Spinal cord (tissue), 9 donors: ENCODE measurements at regions not wholly inside any gene's neighbourhood (a gene's known extent, or its start where the extent isn't known, plus 50 kb on each side); places are given as distances from the start of the nearest gene placed in this dataset.

Experiments
- DNase-seq, 6 donors: peaks; one replicate each; pipeline versions ENCODE4 v3.0.0 to v3.0.0-alpha.2; 2013 to 2015; ENCODE audit warnings: low spot score in 6 of 6, low read depth in 4 of 6
- H3K27ac ChIP-seq: one replicate; pipeline ENCODE4 v1.5.1; 2013; ENCODE audit warnings: low read depth, low read length, control low read depth
- H3K27me3 ChIP-seq: one replicate; pipeline ENCODE4 v1.6.1; 2013; ENCODE audit warnings: low read length; ENCODE audit not compliant: control insufficient read depth, insufficient read depth
- H3K36me3 ChIP-seq: one replicate; pipeline ENCODE4 v1.6.1; 2013; ENCODE audit warnings: low read length; ENCODE audit not compliant: control insufficient read depth, insufficient read depth
- H3K4me1 ChIP-seq: one replicate; pipeline ENCODE4 v1.6.1; 2013; ENCODE audit warnings: low read length; ENCODE audit not compliant: control insufficient read depth, insufficient read depth
- H3K4me3 ChIP-seq: one replicate; pipeline ENCODE4 v1.5.1; 2013; ENCODE audit warnings: low read depth, low read length, control low read depth
- H3K9me3 ChIP-seq: one replicate; pipeline ENCODE4 v1.6.1; 2013; ENCODE audit warnings: low read length; ENCODE audit not compliant: control insufficient read depth, insufficient read depth
- WGBS: methylation state at CpG from one replicate; pipeline ENCODE4 v1.1.5; 2013; ENCODE audit warnings: missing lambda C conversion rate; ENCODE audit not compliant: insufficient coverage; 5-methylcytosine and 5-hydroxymethylcytosine counted together
- donor health status: healthy.

- no peaks in the 10 kb centered on the region for H3K27me3 ChIP-seq
- H3K4me3 ChIP-seq = no peak overlapping the region
- WGBS = no CpG with 5 or more reads among the region's 2 CpGs
- no peak overlapping the region for H3K27ac ChIP-seq
- H3K9me3 ChIP-seq = no peaks in the 10 kb centered on the region
- no peaks in the 10 kb centered on the region for H3K4me1 ChIP-seq
- no peak for DNase-seq
- no peaks in the 10 kb centered on the region for H3K36me3 ChIP-seq
Measured at GRCh38 chr4:23213198-23213597, 520.5 kb downstream of the GBA3 start.

GRCh38 chr4:23212558-23212957 is 519.8 kb downstream of the GBA3 start:
- DNase-seq = no peak
- Histone ChIP-seq H3K4me3 (no peak overlapping the region), H3K27me3 (no peaks in the 10 kb centered on the region), H3K4me1 (no peaks in the 10 kb centered on the region), H3K27ac (no peak overlapping the region), H3K9me3 (no peaks in the 10 kb centered on the region), H3K36me3 (no peaks in the 10 kb centered on the region)
- 52% methylated on average over 2 of the region's 4 CpGs for WGBS

GRCh38 chr4:23207059-23207458 is 514.3 kb downstream of the GBA3 start:
- Histone ChIP-seq H3K36me3 (no peaks in the 10 kb centered on the region), H3K4me1 (no peaks in the 10 kb centered on the region), H3K9me3 (peaks cover 11% of the 10 kb centered on the region), H3K27ac (no peak overlapping the region), H3K4me3 (no peak overlapping the region), H3K27me3 (no peaks in the 10 kb centered on the region)
- no peak for DNase-seq
- WGBS = no CpG with 5 or more reads among the region's 1 CpG

- 100% methylated on average over 7 of the region's 8 CpGs for WGBS
- Histone ChIP-seq H3K9me3 (peaks cover 11% of the 10 kb centered on the region), H3K4me3 (no peak overlapping the region), H3K27ac (no peak overlapping the region), H3K36me3 (no peaks in the 10 kb centered on the region), H3K4me1 (no peaks in the 10 kb centered on the region), H3K27me3 (no peaks in the 10 kb centered on the region)
- DNase-seq = no peak
Measured at GRCh38 chr4:23202712-23203247, 510.0 kb downstream of the GBA3 start.

GRCh38 chr4:23194751-23195150 is 502.0 kb downstream of the GBA3 start:
- H3K36me3 ChIP-seq = no peaks in the 10 kb centered on the region
- H3K27ac ChIP-seq = no peak overlapping the region
- no peaks in the 10 kb centered on the region for H3K9me3 ChIP-seq
- no peaks in the 10 kb centered on the region for H3K27me3 ChIP-seq
- no peak overlapping the region for H3K4me3 ChIP-seq
- no peaks in the 10 kb centered on the region for H3K4me1 ChIP-seq
- no peak for DNase-seq

GRCh38 chr4:23174179-23174578 is 481.4 kb downstream of the GBA3 start:
- H3K36me3 ChIP-seq = no peaks in the 10 kb centered on the region
- no peaks in the 10 kb centered on the region for H3K27me3 ChIP-seq
- WGBS = no CpG with 5 or more reads among the region's 2 CpGs
- H3K4me1 ChIP-seq = no peaks in the 10 kb centered on the region
- no peak overlapping the region for H3K27ac ChIP-seq
- no peak for DNase-seq
- H3K4me3 ChIP-seq = no peak overlapping the region
- H3K9me3 ChIP-seq = no peaks in the 10 kb centered on the region

GRCh38 chr4:23171976-23172375 is 479.2 kb downstream of the GBA3 start:
- Histone ChIP-seq H3K9me3 (no peaks in the 10 kb centered on the region), H3K27me3 (no peaks in the 10 kb centered on the region), H3K36me3 (no peaks in the 10 kb centered on the region), H3K4me3 (no peak overlapping the region), H3K4me1 (no peaks in the 10 kb centered on the region), H3K27ac (no peak overlapping the region)
- DNase-seq = no peak
- WGBS = 100% methylated on average over 1 of the region's 2 CpGs

GRCh38 chr4:23169608-23170311 is 477.0 kb downstream of the GBA3 start:
- Histone ChIP-seq H3K4me3 (no peak overlapping the region), H3K27ac (no peak overlapping the region), H3K36me3 (no peaks in the 10 kb centered on the region), H3K4me1 (no peaks in the 10 kb centered on the region), H3K9me3 (no peaks in the 10 kb centered on the region), H3K27me3 (no peaks in the 10 kb centered on the region)
- WGBS = 15% methylated on average over 3 of the region's 6 CpGs
- DNase-seq = peak in 1 of 6 donors; percentile 70

GRCh38 chr4:23166919-23167318 is 474.2 kb downstream of the GBA3 start:
- Histone ChIP-seq H3K36me3 (no peaks in the 10 kb centered on the region), H3K27ac (no peak overlapping the region), H3K4me3 (no peak overlapping the region), H3K4me1 (no peaks in the 10 kb centered on the region), H3K9me3 (no peaks in the 10 kb centered on the region), H3K27me3 (no peaks in the 10 kb centered on the region)
- no peak for DNase-seq
- WGBS = no CpG with 5 or more reads among the region's 1 CpG

- Histone ChIP-seq H3K4me1 (no peaks in the 10 kb centered on the region), H3K36me3 (no peaks in the 10 kb centered on the region), H3K27me3 (no peaks in the 10 kb centered on the region), H3K4me3 (no peak overlapping the region), H3K27ac (no peak overlapping the region), H3K9me3 (no peaks in the 10 kb centered on the region)
- 43% methylated on average over 1 of the region's 5 CpGs for WGBS
- peak in 3 of 6 donors; percentile 18 to 42 (median 40) for DNase-seq
Measured at GRCh38 chr4:23166407-23166806, 473.7 kb downstream of the GBA3 start.
